ENCODE measurements at regions not wholly inside any gene's neighbourhood (a gene's known extent, or its start where the extent isn't known, plus 50 kb on each side); places are given as distances from the start of the nearest gene placed in this dataset.

GRCh38 chr10:121678631-121679174 lies 80.5 kb upstream of the FGFR2 start:
- 93 to 100% (median 98%) methylated on average over 2 of the region's 2 CpGs for WGBS, 3 donors
- no peaks in the 10 kb centered on the region for H3K4me1 ChIP-seq (ENCODE audit: insufficient read depth)
- no peaks in the 10 kb centered on the region for H3K9me3 ChIP-seq
- no peak overlapping the region for H3K4me3 ChIP-seq
- H3K27me3 ChIP-seq, result no peaks in the 10 kb centered on the region
- DNase-seq, result no peak
- no peak overlapping the region for H3K27ac ChIP-seq
- TF ChIP-seq EP300 (IDR thresholded peaks at IDR 0.05), result no peak
- TF ChIP-seq, protein P1, sequence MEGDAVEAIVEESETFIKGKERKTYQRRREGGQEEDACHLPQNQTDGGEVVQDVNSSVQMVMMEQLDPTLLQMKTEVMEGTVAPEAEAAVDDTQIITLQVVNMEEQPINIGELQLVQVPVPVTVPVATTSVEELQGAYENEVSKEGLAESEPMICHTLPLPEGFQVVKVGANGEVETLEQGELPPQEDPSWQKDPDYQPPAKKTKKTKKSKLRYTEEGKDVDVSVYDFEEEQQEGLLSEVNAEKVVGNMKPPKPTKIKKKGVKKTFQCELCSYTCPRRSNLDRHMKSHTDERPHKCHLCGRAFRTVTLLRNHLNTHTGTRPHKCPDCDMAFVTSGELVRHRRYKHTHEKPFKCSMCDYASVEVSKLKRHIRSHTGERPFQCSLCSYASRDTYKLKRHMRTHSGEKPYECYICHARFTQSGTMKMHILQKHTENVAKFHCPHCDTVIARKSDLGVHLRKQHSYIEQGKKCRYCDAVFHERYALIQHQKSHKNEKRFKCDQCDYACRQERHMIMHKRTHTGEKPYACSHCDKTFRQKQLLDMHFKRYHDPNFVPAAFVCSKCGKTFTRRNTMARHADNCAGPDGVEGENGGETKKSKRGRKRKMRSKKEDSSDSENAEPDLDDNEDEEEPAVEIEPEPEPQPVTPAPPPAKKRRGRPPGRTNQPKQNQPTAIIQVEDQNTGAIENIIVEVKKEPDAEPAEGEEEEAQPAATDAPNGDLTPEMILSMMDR (IDR thresholded peaks at IDR 0.05), result no peak
- TF ChIP-seq POLR2A (IDR thresholded peaks at IDR 0.05), result no peak
- intact Hi-C loops (cut with DNase I), result no loop called here
- H3K36me3 ChIP-seq, result no peaks in the 10 kb centered on the region

DNA sequence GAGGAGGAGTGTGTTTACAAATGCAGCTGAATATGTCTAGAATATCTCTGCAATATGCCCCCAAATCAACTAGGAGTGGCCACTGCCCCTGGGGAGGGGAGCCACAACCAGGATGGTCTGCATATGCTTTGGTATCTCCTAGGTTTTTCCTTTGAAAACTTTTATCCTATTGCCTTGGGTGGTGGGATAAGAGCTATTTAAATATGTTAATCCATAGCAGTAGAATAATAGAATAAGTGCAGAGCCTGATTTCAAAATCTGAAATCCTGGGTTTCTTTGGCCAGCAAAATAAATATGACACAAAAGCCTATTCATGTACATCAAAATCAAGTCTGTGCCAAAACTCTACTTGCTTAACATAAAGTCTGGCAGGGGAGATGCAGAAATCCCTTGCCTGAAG lies 79.6 kb upstream of the FGFR2 start:
- intact Hi-C loops (cut with DNase I), result no loop called here
- no peaks in the 10 kb centered on the region for H3K9me3 ChIP-seq
- TF ChIP-seq, protein P1 (IDR thresholded peaks at IDR 0.05), result no peak
- TF ChIP-seq EP300 (IDR thresholded peaks at IDR 0.05) (no peak), POLR2A (IDR thresholded peaks at IDR 0.05) (no peak)

GRCh38 chr10:121675344-121675743 lies 77.1 kb upstream of the FGFR2 start:
- no peaks in the 10 kb centered on the region for H3K27me3 ChIP-seq
- DNase-seq, result no peak
- H3K27ac ChIP-seq, result no peak overlapping the region
- H3K4me1 ChIP-seq (ENCODE audit: insufficient read depth), result no peaks in the 10 kb centered on the region
- H3K36me3 ChIP-seq, result no peaks in the 10 kb centered on the region
- TF ChIP-seq EP300 (IDR thresholded peaks at IDR 0.05), result no peak
- TF ChIP-seq, protein P1 (IDR thresholded peaks at IDR 0.05), result no peak
- no peak for TF ChIP-seq POLR2A (IDR thresholded peaks at IDR 0.05)
- intact Hi-C loops (cut with DNase I), result no loop called here
- 93 to 97% (median 94%) methylated on average over 4 of the region's 4 CpGs for WGBS, 3 donors
- H3K9me3 ChIP-seq, result no peaks in the 10 kb centered on the region
- H3K4me3 ChIP-seq, result no peak overlapping the region

More for the DNA sequence above, 79.6 kb upstream of the FGFR2 start:
- H3K27me3 ChIP-seq, result no peaks in the 10 kb centered on the region
- no peak for DNase-seq
- no peaks in the 10 kb centered on the region for H3K36me3 ChIP-seq
- no peak overlapping the region for H3K27ac ChIP-seq
- no peak overlapping the region for H3K4me3 ChIP-seq
- no peaks in the 10 kb centered on the region for H3K4me1 ChIP-seq (ENCODE audit: insufficient read depth)

GRCh38 chr10:121674885-121675284 lies 76.6 kb upstream of the FGFR2 start:
- Histone ChIP-seq H3K4me3 (no peak overlapping the region), H3K9me3 (no peaks in the 10 kb centered on the region), H3K4me1 (ENCODE audit: insufficient read depth) (no peaks in the 10 kb centered on the region), H3K27me3 (no peaks in the 10 kb centered on the region), H3K36me3 (no peaks in the 10 kb centered on the region), H3K27ac (no peak overlapping the region)
- intact Hi-C loops (cut with DNase I), result no loop called here
- no peak for DNase-seq
- TF ChIP-seq, protein P1 (IDR thresholded peaks at IDR 0.05), result no peak
- no peak for TF ChIP-seq EP300 (IDR thresholded peaks at IDR 0.05)
- TF ChIP-seq POLR2A (IDR thresholded peaks at IDR 0.05), result no peak
- 79 to 81% (median 79%) methylated on average over 4 of the region's 4 CpGs for WGBS, 3 donors

Measured in ovary (tissue), 7 donors.